ENCODE measurements at regions not wholly inside any gene's neighbourhood (a gene's known extent, or its start where the extent isn't known, plus 50 kb on each side); places are given as distances from the start of the nearest gene placed in this dataset.

- TF ChIP-seq E2F1 (CRISPR knock-in tag; IDR thresholded peaks at IDR 0.05): no peak
- no peak for TF ChIP-seq CTCF (IDR thresholded peaks at IDR 0.05)
- TF ChIP-seq NR2C2 (CRISPR knock-in tag; IDR thresholded peaks at IDR 0.05): no peak
- no peak for TF ChIP-seq GABPB1 (CRISPR knock-in tag; IDR thresholded peaks at IDR 0.05)
- no peak for TF ChIP-seq MAX (CRISPR knock-in tag; IDR thresholded peaks at IDR 0.05)
- TF ChIP-seq USF2 (CRISPR knock-in tag; IDR thresholded peaks at IDR 0.05): no peak
- TF ChIP-seq ATF3 (CRISPR knock-in tag; conservative IDR thresholded peaks at IDR 0.05): no peak
- no peak for TF ChIP-seq CDX4 (CRISPR knock-in tag; IDR thresholded peaks at IDR 0.05; ENCODE audit: borderline replicate concordance)
These were observed 71.1 kb upstream of the DPT start for GRCh38 chr1:168799927-168800605.
